Mesothelial cell of epicardium (in vitro differentiated cells): ENCODE measurements at regions not wholly inside any gene's neighbourhood (a gene's known extent, or its start where the extent isn't known, plus 50 kb on each side); places are given as distances from the start of the nearest gene placed in this dataset.

Experiments used
- DNase-seq, 2 experiments: peaks; one replicate each; pipeline ENCODE4 v3.0.0; 2021; ENCODE audit warnings: low spot score in 2 of 2; ENCODE audit not compliant: unreplicated experiment in 2 of 2
- H3K27ac Mint-ChIP-seq: 2 replicates; pipeline ENCODE4 v1.8.0; 2021; ENCODE audit warnings: mixed read lengths
- H3K27me3 Mint-ChIP-seq: 2 replicates; pipeline ENCODE4 v1.8.0; 2021; ENCODE audit warnings: low read depth, mixed read lengths
- H3K36me3 Mint-ChIP-seq: 2 replicates; pipeline ENCODE4 v1.8.0; 2021; ENCODE audit warnings: mixed read lengths
- H3K4me1 Mint-ChIP-seq: 2 replicates; pipeline ENCODE4 v1.8.0; 2021; ENCODE audit warnings: mixed read lengths
- H3K4me3 Mint-ChIP-seq: 2 replicates; pipeline ENCODE4 v1.8.0; 2021; ENCODE audit warnings: mild to moderate bottlenecking, moderate library complexity, mixed read lengths
- H3K9me3 Mint-ChIP-seq: 2 replicates; pipeline ENCODE4 v1.8.0; 2021; ENCODE audit warnings: mixed read lengths
- TF ChIP-seq, protein P1 (sequence below): fragments of 200-600 bp; sonication (generic); IDR thresholded peaks from one replicate; pipeline ENCODE4 v1.5.0; 2021; ENCODE audit warnings: antibody characterized with exemption; ENCODE audit not compliant: unreplicated experiment

DNA sequence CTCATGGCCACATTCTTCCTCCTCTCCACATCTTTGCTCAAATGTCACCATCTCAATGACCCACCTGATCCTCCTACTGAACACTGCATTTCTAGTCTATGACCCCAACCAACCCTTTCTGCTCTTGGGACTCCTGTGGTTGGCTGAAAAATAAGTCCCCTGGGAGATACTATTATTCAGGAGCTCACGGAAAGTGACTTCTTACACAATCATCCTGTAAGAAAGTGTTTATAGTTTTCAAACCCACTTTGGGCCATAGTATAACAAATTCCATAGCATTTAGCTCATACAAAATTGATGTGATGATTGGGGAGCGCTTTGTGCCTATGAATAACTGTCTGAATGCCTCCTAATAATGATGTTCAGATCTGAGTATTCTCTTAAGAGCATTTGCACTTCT lies 161.4 kb upstream of the HS3ST1 start:
- TF ChIP-seq, protein P1, sequence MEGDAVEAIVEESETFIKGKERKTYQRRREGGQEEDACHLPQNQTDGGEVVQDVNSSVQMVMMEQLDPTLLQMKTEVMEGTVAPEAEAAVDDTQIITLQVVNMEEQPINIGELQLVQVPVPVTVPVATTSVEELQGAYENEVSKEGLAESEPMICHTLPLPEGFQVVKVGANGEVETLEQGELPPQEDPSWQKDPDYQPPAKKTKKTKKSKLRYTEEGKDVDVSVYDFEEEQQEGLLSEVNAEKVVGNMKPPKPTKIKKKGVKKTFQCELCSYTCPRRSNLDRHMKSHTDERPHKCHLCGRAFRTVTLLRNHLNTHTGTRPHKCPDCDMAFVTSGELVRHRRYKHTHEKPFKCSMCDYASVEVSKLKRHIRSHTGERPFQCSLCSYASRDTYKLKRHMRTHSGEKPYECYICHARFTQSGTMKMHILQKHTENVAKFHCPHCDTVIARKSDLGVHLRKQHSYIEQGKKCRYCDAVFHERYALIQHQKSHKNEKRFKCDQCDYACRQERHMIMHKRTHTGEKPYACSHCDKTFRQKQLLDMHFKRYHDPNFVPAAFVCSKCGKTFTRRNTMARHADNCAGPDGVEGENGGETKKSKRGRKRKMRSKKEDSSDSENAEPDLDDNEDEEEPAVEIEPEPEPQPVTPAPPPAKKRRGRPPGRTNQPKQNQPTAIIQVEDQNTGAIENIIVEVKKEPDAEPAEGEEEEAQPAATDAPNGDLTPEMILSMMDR = no peak
- Mint-ChIP-seq H3K9me3 (no peaks in the 10 kb centered on the region), H3K27me3 (no peaks in the 10 kb centered on the region), H3K27ac (no peak overlapping the region), H3K4me3 (no peak overlapping the region), H3K36me3 (no peaks in the 10 kb centered on the region), H3K4me1 (peaks cover 7% of the 10 kb centered on the region)
- DNase-seq = no peak

DNA sequence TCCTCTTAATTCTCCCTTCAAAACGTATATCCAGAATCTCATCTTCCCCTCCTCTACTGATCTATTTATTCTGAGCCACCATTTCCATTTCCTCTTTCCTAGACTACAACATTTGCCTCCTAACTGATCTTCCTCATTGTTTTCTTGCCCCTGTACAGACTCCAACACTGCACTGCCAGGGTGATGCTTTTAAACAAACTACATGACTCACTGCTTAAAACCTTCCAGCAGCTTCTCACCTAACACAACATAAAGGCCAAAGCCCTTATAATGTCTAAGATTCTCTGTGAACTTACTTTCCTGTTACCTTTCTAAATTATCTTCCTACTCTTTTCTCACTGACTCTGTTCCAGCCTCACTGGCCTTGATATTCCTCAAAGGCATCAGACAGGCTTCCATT lies 161.0 kb upstream of the HS3ST1 start:
- no peaks in the 10 kb centered on the region for H3K36me3 Mint-ChIP-seq
- H3K27me3 Mint-ChIP-seq = no peaks in the 10 kb centered on the region
- no peak for DNase-seq
- H3K4me1 Mint-ChIP-seq = peaks cover 7% of the 10 kb centered on the region
- no peak overlapping the region for H3K4me3 Mint-ChIP-seq
- H3K9me3 Mint-ChIP-seq = no peaks in the 10 kb centered on the region
- TF ChIP-seq, protein P1 = no peak
- H3K27ac Mint-ChIP-seq = no peak overlapping the region

DNA sequence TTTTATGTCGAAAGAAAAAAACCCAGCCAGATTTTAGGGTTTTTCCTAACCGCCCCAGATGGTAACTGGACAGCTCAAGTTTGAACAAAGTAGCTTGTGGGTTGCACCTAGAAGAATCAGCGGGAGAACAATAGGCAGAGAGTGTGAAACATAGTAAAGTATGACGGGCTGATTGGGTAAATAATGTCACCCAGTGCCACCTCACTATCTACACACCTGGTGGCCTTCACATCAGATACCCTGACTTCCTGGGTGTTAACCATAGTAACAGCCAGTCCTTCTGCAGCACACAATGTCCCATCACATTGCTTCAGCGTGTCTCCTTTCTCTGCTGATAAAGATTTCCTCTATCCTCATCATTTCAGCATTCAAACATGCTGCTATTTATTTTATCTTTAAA lies 159.1 kb upstream of the HS3ST1 start:
- no peaks in the 10 kb centered on the region for H3K9me3 Mint-ChIP-seq
- no peak for DNase-seq
- peaks cover 2% of the 10 kb centered on the region for H3K4me1 Mint-ChIP-seq
- no peak overlapping the region for H3K4me3 Mint-ChIP-seq
- no peaks in the 10 kb centered on the region for H3K36me3 Mint-ChIP-seq
- no peak overlapping the region for H3K27ac Mint-ChIP-seq
- H3K27me3 Mint-ChIP-seq = no peaks in the 10 kb centered on the region
- TF ChIP-seq, protein P1 = no peak

DNA sequence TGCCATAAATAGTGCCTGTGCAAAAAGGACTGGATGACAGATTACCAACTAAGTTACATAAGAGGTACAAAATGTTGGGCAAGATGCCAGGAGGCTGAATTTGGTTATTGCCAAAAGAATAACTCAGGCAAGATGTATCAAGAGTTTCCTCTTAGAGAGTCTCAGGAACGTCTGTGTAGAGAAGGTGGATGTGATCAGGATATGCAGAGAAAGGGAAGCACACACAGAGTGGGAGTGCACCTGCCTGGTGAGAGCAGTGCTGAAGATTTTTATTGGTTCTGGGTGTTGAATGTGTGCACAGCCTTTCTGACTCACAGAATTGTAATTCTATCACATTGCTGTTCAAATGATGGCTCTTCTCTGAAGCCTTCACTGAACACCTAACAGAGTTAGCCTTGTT lies 156.8 kb upstream of the HS3ST1 start:
- no peak for DNase-seq
- TF ChIP-seq, protein P1 = no peak
- Mint-ChIP-seq H3K4me3 (no peak overlapping the region), H3K36me3 (peaks cover 3% of the 10 kb centered on the region), H3K9me3 (peaks cover 14% of the 10 kb centered on the region), H3K27ac (no peak overlapping the region), H3K27me3 (no peaks in the 10 kb centered on the region), H3K4me1 (no peaks in the 10 kb centered on the region)

DNA sequence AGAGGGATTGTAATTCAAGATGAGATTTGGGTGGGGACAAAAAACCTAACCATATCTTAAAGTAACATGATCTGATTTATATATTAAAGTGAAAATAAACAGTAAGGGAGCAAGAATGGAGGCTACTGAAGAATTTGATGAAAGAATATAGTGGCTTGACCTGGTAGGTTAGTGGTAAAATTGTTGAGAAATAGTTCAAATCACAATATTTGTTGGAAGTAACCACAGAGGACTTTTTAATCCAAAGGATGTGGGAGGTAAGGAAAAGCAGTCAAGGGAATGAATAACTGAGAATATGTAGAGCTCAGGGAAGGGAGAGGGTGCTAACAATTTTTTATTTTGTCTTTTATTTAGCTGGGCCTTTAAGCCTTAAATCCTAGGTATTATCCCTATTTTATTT lies 139.8 kb upstream of the HS3ST1 start:
- peaks cover 7% of the 10 kb centered on the region for H3K9me3 Mint-ChIP-seq
- TF ChIP-seq, protein P1 = no peak
- no peak overlapping the region for H3K27ac Mint-ChIP-seq
- H3K4me3 Mint-ChIP-seq = no peak overlapping the region
- no peaks in the 10 kb centered on the region for H3K27me3 Mint-ChIP-seq
- H3K4me1 Mint-ChIP-seq = peaks cover 3% of the 10 kb centered on the region
- no peaks in the 10 kb centered on the region for H3K36me3 Mint-ChIP-seq
- DNase-seq = no peak

DNA sequence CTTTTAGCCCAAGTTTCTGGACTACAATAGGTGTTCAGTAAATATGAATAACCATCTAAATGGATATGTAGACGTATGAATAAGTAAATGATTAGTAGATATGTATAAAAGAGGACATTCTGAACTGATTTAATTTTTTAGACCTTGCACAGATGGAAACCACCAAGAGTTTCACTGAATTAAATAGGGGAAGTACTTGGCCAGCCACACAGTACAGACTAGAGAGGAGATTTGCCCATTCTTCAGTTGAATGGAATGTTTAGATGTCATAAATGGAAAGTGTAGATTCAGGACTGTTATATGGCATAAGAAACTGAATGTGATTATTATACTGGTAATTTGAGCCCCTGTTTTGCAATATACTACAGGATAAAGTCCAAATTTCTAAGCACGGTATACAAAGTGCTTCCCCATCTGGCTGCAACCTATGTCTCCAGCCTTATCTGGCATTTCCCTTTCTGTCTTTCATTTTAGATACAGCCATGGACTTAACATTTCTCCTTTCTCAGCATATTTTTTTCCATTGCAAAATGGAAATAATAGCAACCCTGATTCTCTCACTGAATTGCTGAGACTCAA lies 137.8 kb upstream of the HS3ST1 start:
- Mint-ChIP-seq H3K27ac (no peak overlapping the region), H3K4me1 (no peaks in the 10 kb centered on the region), H3K27me3 (no peaks in the 10 kb centered on the region), H3K4me3 (no peak overlapping the region), H3K9me3 (peaks cover 7% of the 10 kb centered on the region), H3K36me3 (no peaks in the 10 kb centered on the region)
- DNase-seq = no peak
- TF ChIP-seq, protein P1 = no peak
